HEK293 (cell line): ENCODE measurements at regions not wholly inside any gene's neighbourhood (a gene's known extent, or its start where the extent isn't known, plus 50 kb on each side); places are given as distances from the start of the nearest gene placed in this dataset.

Source experiments
- CTCF ChIA-PET: fragments of 350-600 bp; formaldehyde crosslinking; extraction: SDS; loops from one replicate; lab custom pipeline; 2021; ENCODE audit warnings: antibody characterized with exemption; lab: Yijun Ruan, JAX
- POLR2A ChIA-PET: fragments of 300-600 bp; formaldehyde crosslinking; extraction: SDS; loops from one replicate; lab custom pipeline; 2020; ENCODE audit warnings: antibody characterized with exemption, inconsistent platforms; lab: Yijun Ruan, JAX
- H3K27ac ChIP-seq: fragments of 200-500 bp; sonication (Bioruptor generic); 2 replicates; pipeline ENCODE4 v1.5.1; 2014; ENCODE audit warnings: low read depth, low read length, control low read depth, inconsistent platforms; ENCODE audit errors: extremely low read depth
- H3K36me3 ChIP-seq, 2 experiments: fragments of 200-500 bp in 1 of 2; sonication (Bioruptor generic) in 1 of 2; 1 replicate in 1 of 2; 2 replicates in 1 of 2; pipeline ENCODE4 v1.5.1; 2014 to 2017; ENCODE audit warnings: inconsistent platforms in 2 of 2, low read length in 2 of 2; ENCODE audit not compliant: control insufficient read depth in 2 of 2, insufficient read depth in 1 of 2
- H3K4me1 ChIP-seq: fragments of 200-500 bp; sonication (Bioruptor generic); 2 replicates; pipeline ENCODE4 v1.5.1; 2014; ENCODE audit warnings: mild to moderate bottlenecking, low read length, inconsistent platforms; ENCODE audit not compliant: control insufficient read depth, insufficient read depth
- H3K4me3 ChIP-seq: 2 replicates; pipeline ENCODE4 v1.5.1; 2011; ENCODE audit warnings: low read depth, mild to moderate bottlenecking, control low read depth, low read length, moderate library complexity
- H3K9me3 ChIP-seq: fragments of 200-500 bp; sonication (Bioruptor generic); 2 replicates; pipeline ENCODE4 v1.5.1; 2014; ENCODE audit warnings: low read depth, low read length, inconsistent platforms; ENCODE audit not compliant: control insufficient read depth, insufficient read depth
- EGR2 ChIP-seq: fragments of 450-650 bp; formaldehyde crosslinking; IDR thresholded peaks from 2 replicates; pipeline ENCODE4 v1.5.1; 2016; ENCODE audit warnings: low read depth, missing biosample characterization, missing genetic modification characterization
- GLI4 ChIP-seq: fragments of 450-650 bp; formaldehyde crosslinking; IDR thresholded peaks from 2 replicates; pipeline ENCODE4 v1.5.1; 2016; ENCODE audit warnings: missing biosample characterization, missing genetic modification characterization
- PRDM4 ChIP-seq: fragments of 450-650 bp; formaldehyde crosslinking; IDR thresholded peaks from 2 replicates; pipeline ENCODE4 v1.5.1; 2017; ENCODE audit warnings: missing biosample characterization, missing genetic modification characterization
- REPIN1 ChIP-seq: fragments of 450-650 bp; formaldehyde crosslinking; IDR thresholded peaks from 2 replicates; pipeline ENCODE4 v1.5.1; 2017; ENCODE audit warnings: missing biosample characterization, missing genetic modification characterization, low read depth
- YY2 ChIP-seq: fragments of 450-650 bp; formaldehyde crosslinking; IDR thresholded peaks from 2 replicates; pipeline ENCODE4 v1.5.1; 2016; ENCODE audit warnings: missing biosample characterization, missing genetic modification characterization
- ZNF112 ChIP-seq: fragments of 450-650 bp; formaldehyde crosslinking; IDR thresholded peaks from 2 replicates; pipeline ENCODE4 v1.5.0; 2017; ENCODE audit warnings: missing biosample characterization, missing genetic modification characterization
- ZNF140 ChIP-seq: fragments of 450-650 bp; formaldehyde crosslinking; IDR thresholded peaks from 2 replicates; pipeline ENCODE4 v1.5.1; 2016; ENCODE audit warnings: missing biosample characterization, missing genetic modification characterization
- ZNF23 ChIP-seq: fragments of 450-650 bp; formaldehyde crosslinking; IDR thresholded peaks from 2 replicates; pipeline ENCODE4 v1.5.1; 2016; ENCODE audit warnings: missing biosample characterization, missing genetic modification characterization, borderline replicate concordance
- ZNF488 ChIP-seq: fragments of 450-650 bp; formaldehyde crosslinking; IDR thresholded peaks from 2 replicates; pipeline ENCODE4 v1.5.1; 2016; ENCODE audit warnings: missing biosample characterization, missing genetic modification characterization
- ZNF529 ChIP-seq: fragments of 450-650 bp; formaldehyde crosslinking; IDR thresholded peaks from 2 replicates; pipeline ENCODE4 v1.5.1; 2017; ENCODE audit warnings: missing genetic modification characterization, missing biosample characterization; ENCODE audit not compliant: insufficient replicate concordance
- ZNF654 ChIP-seq: fragments of 450-650 bp; formaldehyde crosslinking; IDR thresholded peaks from 2 replicates; pipeline ENCODE4 v1.5.1; 2016; ENCODE audit warnings: low read depth, missing biosample characterization, missing genetic modification characterization
- ZNF658 ChIP-seq: fragments of 450-650 bp; formaldehyde crosslinking; IDR thresholded peaks from 2 replicates; pipeline ENCODE4; 2016; ENCODE audit warnings: missing biosample characterization, missing genetic modification characterization
- ZNF701 ChIP-seq: fragments of 450-650 bp; formaldehyde crosslinking; IDR thresholded peaks from 2 replicates; pipeline ENCODE4 v1.5.1; 2016; ENCODE audit warnings: missing biosample characterization, missing genetic modification characterization
- ZNF777 ChIP-seq: fragments of 450-650 bp; formaldehyde crosslinking; IDR thresholded peaks from 2 replicates; pipeline ENCODE4 v1.5.1; 2017; ENCODE audit warnings: missing biosample characterization, missing genetic modification characterization, borderline replicate concordance
- ZXDB ChIP-seq: fragments of 450-650 bp; formaldehyde crosslinking; IDR thresholded peaks from 2 replicates; pipeline ENCODE4 v1.5.1; 2016; ENCODE audit warnings: missing biosample characterization, missing genetic modification characterization
- TF ChIP-seq, protein P1 (sequence below): fragments of 450-650 bp; formaldehyde crosslinking; IDR thresholded peaks from 2 replicates; pipeline ENCODE4 v1.5.1; 2017; ENCODE audit warnings: missing biosample characterization, missing genetic modification characterization
- TF ChIP-seq, protein P2 (sequence below): fragments of 450-650 bp; formaldehyde crosslinking; IDR thresholded peaks from 2 replicates; pipeline ENCODE4 v1.5.1; 2016; ENCODE audit warnings: missing biosample characterization, missing genetic modification characterization
- TF ChIP-seq, protein P3 (sequence below): fragments of 450-650 bp; formaldehyde crosslinking; IDR thresholded peaks from 2 replicates; pipeline ENCODE4 v1.5.1; 2016; ENCODE audit warnings: missing biosample characterization, missing genetic modification characterization
- TF ChIP-seq, protein P4 (sequence below): fragments of 450-650 bp; formaldehyde crosslinking; IDR thresholded peaks from 2 replicates; pipeline ENCODE4; 2016; ENCODE audit warnings: missing biosample characterization, missing genetic modification characterization

GRCh38 chr2:157185476-157186227 is 71.9 kb upstream of the GALNT5 start:
- no peak overlapping the region for H3K4me3 ChIP-seq
- H3K4me1 ChIP-seq: no peaks in the 10 kb centered on the region
- H3K27ac ChIP-seq: no peak overlapping the region
- ChIA-PET POLR2A (no interaction called here), CTCF (no interaction called here)
- H3K9me3 ChIP-seq: no peaks in the 10 kb centered on the region
- no peak for TF ChIP-seq PRDM4 (tag by site-specific recombination)
- no peak for TF ChIP-seq ZXDB
- TF ChIP-seq, protein P1, sequence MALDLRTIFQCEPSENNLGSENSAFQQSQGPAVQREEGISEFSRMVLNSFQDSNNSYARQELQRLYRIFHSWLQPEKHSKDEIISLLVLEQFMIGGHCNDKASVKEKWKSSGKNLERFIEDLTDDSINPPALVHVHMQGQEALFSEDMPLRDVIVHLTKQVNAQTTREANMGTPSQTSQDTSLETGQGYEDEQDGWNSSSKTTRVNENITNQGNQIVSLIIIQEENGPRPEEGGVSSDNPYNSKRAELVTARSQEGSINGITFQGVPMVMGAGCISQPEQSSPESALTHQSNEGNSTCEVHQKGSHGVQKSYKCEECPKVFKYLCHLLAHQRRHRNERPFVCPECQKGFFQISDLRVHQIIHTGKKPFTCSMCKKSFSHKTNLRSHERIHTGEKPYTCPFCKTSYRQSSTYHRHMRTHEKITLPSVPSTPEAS (tag by site-specific recombination): no peak
- no peak for TF ChIP-seq REPIN1
- TF ChIP-seq, protein P2, sequence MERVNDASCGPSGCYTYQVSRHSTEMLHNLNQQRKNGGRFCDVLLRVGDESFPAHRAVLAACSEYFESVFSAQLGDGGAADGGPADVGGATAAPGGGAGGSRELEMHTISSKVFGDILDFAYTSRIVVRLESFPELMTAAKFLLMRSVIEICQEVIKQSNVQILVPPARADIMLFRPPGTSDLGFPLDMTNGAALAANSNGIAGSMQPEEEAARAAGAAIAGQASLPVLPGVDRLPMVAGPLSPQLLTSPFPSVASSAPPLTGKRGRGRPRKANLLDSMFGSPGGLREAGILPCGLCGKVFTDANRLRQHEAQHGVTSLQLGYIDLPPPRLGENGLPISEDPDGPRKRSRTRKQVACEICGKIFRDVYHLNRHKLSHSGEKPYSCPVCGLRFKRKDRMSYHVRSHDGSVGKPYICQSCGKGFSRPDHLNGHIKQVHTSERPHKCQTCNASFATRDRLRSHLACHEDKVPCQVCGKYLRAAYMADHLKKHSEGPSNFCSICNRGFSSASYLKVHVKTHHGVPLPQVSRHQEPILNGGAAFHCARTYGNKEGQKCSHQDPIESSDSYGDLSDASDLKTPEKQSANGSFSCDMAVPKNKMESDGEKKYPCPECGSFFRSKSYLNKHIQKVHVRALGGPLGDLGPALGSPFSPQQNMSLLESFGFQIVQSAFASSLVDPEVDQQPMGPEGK (tag by site-specific recombination): no peak
- no peak for TF ChIP-seq ZNF701
- TF ChIP-seq, protein P3, sequence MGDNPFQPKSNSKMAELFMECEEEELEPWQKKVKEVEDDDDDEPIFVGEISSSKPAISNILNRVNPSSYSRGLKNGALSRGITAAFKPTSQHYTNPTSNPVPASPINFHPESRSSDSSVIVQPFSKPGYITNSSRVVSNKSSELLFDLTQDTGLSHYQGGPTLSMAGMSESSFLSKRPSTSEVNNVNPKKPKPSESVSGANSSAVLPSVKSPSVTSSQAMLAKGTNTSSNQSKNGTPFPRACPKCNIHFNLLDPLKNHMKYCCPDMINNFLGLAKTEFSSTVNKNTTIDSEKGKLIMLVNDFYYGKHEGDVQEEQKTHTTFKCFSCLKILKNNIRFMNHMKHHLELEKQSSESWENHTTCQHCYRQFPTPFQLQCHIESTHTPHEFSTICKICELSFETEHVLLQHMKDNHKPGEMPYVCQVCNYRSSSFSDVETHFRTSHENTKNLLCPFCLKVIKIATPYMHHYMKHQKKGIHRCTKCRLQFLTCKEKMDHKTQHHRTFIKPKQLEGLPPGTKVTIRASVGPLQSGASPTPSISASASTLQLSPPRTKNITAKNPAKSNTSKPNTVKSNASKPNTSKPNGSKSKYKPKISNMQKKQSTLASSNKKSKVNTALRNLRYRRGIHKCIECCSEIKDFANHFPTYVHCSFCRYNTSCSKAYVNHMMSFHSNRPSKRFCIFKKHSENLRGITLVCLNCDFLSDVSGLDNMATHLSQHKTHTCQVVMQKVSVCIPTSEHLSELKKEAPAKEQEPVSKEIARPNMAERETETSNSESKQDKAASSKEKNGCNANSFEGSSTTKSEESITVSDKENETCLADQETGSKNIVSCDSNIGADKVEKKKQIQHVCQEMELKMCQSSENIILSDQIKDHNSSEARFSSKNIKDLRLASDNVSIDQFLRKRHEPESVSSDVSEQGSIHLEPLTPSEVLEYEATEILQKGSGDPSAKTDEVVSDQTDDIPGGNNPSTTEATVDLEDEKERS (tag by site-specific recombination): no peak
- TF ChIP-seq GLI4 (tag by site-specific recombination): no peak
- H3K36me3 ChIP-seq: no peaks in the 10 kb centered on the region

DNA sequence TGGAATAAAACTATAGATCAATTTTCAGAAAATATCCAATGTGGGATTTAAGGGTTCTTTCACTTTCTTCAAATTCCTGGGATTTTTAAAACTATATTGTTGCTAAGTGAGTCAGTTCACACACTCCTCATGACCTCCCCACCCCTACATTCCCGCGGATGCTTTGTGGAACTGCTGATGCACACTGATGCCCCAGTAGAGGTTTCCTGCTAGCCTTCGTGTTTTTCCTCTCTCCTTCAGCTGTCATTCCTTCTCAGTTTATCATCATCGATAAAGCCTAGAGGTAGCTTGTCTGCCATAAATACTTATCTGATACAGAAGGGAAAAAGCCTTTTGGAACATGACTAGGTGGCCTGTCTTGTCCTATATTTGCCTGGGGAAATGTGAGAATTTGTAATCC is 67.4 kb upstream of the GALNT5 start:
- H3K4me3 ChIP-seq: no peak overlapping the region
- no peak overlapping the region for H3K27ac ChIP-seq
- no peaks in the 10 kb centered on the region for H3K9me3 ChIP-seq
- H3K4me1 ChIP-seq: no peaks in the 10 kb centered on the region
- CTCF ChIA-PET: no interaction called here
- POLR2A ChIA-PET: no interaction called here
- H3K36me3 ChIP-seq: no peaks in the 10 kb centered on the region
- TF ChIP-seq ZNF23 (tag by site-specific recombination) (no peak), ZNF777 (tag by site-specific recombination) (no peak), ZNF488 (tag by site-specific recombination) (no peak), ZNF529 (no peak), ZNF654 (tag by site-specific recombination) (no peak), ZNF140 (tag by site-specific recombination) (no peak), EGR2 (tag by site-specific recombination) (no peak), YY2 (no peak), ZNF658 (tag by site-specific recombination) (no peak), ZNF112 (tag by site-specific recombination) (no peak)
- TF ChIP-seq, protein P4, sequence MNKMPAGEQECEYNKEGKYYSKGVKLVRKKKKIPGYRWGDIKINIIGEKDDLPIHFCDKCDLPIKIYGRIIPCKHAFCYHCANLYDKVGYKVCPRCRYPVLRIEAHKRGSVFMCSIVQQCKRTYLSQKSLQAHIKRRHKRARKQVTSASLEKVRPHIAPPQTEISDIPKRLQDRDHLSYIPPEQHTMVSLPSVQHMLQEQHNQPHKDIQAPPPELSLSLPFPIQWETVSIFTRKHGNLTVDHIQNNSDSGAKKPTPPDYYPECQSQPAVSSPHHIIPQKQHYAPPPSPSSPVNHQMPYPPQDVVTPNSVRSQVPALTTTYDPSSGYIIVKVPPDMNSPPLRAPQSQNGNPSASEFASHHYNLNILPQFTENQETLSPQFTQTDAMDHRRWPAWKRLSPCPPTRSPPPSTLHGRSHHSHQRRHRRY (tag by site-specific recombination): no peak
- TF ChIP-seq, all 188 proteins: peak for 0
